HFFc6 (cell line): ENCODE measurements at regions not wholly inside any gene's neighbourhood (a gene's known extent, or its start where the extent isn't known, plus 50 kb on each side); places are given as distances from the start of the nearest gene placed in this dataset.

Experiments used
- DNase-seq: peaks from one replicate; pipeline ENCODE4 v3.0.0-alpha.2; 2018
- H3K27ac Mint-ChIP-seq: 2 replicates; pipeline ENCODE4 v1.8.0; 2020; ENCODE audit warnings: mild to moderate bottlenecking, mixed read lengths
- H3K27me3 Mint-ChIP-seq: 2 replicates; pipeline ENCODE4 v1.8.0; 2021; ENCODE audit warnings: mild to moderate bottlenecking, moderate library complexity, mixed read lengths; ENCODE audit not compliant: insufficient read depth
- H3K36me3 Mint-ChIP-seq: 2 replicates; pipeline ENCODE4 v1.8.0; 2021; ENCODE audit warnings: low read depth, mixed read lengths
- H3K4me1 Mint-ChIP-seq: 2 replicates; pipeline ENCODE4 v1.8.0; 2020; ENCODE audit warnings: low read depth, mixed read lengths
- H3K4me3 Mint-ChIP-seq: 2 replicates; pipeline ENCODE4 v1.8.0; 2020; ENCODE audit warnings: mild to moderate bottlenecking, moderate library complexity, mixed read lengths
- H3K9me3 Mint-ChIP-seq: 2 replicates; pipeline ENCODE4 v1.8.0; 2020; ENCODE audit warnings: mild to moderate bottlenecking, mixed read lengths
- TF ChIP-seq, protein P1 (sequence below): fragments of 200-600 bp; sonication (generic); IDR thresholded peaks from 2 replicates; pipeline ENCODE4 v1.5.0; 2021; ENCODE audit warnings: antibody characterized with exemption, mild to moderate bottlenecking

DNA sequence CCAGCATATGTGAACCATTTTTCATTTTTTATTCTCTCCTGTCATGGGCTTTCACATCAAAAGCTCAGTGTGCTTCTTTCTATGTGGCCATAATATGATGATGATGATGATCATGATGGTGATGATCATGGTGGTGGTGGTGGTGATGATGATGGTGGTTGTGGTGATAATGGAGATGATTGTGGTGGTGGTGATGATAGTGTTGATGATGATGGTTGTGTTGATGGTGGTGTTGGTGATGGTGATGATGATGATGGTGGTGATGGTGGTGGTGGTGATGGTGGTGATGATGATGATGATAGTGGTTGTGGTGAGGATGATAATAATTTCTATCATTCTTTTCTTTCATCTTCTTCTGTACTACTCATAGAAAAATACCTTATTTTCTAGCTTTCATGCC is 413.1 kb upstream of the VSTM2A start:
- Mint-ChIP-seq H3K4me3 (no peak overlapping the region), H3K36me3 (no peaks in the 10 kb centered on the region), H3K9me3 (peaks cover 54% of the 10 kb centered on the region), H3K4me1 (no peaks in the 10 kb centered on the region), H3K27ac (no peak overlapping the region), H3K27me3 (no peaks in the 10 kb centered on the region)
- no peak for DNase-seq
- TF ChIP-seq, protein P1, sequence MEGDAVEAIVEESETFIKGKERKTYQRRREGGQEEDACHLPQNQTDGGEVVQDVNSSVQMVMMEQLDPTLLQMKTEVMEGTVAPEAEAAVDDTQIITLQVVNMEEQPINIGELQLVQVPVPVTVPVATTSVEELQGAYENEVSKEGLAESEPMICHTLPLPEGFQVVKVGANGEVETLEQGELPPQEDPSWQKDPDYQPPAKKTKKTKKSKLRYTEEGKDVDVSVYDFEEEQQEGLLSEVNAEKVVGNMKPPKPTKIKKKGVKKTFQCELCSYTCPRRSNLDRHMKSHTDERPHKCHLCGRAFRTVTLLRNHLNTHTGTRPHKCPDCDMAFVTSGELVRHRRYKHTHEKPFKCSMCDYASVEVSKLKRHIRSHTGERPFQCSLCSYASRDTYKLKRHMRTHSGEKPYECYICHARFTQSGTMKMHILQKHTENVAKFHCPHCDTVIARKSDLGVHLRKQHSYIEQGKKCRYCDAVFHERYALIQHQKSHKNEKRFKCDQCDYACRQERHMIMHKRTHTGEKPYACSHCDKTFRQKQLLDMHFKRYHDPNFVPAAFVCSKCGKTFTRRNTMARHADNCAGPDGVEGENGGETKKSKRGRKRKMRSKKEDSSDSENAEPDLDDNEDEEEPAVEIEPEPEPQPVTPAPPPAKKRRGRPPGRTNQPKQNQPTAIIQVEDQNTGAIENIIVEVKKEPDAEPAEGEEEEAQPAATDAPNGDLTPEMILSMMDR = no peak

DNA sequence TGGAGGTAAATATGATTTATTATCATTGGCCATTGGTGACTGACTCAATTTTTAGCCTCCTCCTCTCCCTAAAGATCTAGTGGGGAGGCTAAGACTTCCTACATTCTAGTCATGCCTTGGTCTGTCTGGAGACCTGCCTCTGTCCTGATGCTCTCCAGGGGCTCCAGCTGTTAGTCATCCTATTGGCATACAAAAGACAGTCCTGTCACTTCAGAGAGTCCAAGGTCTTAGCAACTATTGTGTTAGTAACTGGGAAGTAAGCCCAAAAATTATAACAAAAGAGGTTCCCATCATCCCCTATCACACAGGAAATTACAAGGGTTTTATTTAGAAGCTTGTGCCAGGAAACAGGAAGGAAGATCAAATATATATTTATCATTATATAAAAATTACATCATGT is 400.6 kb upstream of the VSTM2A start:
- TF ChIP-seq, protein P1 = no peak
- Mint-ChIP-seq H3K27me3 (no peaks in the 10 kb centered on the region), H3K36me3 (no peaks in the 10 kb centered on the region), H3K4me1 (no peaks in the 10 kb centered on the region), H3K4me3 (no peak overlapping the region), H3K27ac (no peak overlapping the region), H3K9me3 (peaks cover 22% of the 10 kb centered on the region)
- DNase-seq = no peak

DNA sequence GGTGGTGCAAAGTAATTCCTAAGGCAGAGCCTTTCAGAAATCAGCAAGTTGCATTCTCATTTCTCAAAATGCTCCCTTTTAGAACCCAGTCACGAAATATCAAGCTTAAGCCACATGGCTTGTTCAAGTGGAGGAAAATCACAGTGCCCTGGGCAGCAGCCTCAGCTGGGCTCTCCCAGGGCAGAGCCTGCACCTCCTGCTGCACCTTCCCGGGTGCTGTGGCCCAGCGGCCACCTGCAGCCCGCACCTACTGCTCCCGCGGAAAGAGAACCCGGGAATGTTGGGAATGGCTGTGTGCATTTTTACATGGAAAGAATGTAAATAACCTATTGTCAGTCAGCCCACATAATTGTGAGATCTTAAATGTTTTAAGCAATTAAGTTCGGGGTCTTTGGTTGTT is 396.5 kb upstream of the VSTM2A start:
- DNase-seq = no peak
- Mint-ChIP-seq H3K36me3 (no peaks in the 10 kb centered on the region), H3K27ac (no peak overlapping the region), H3K9me3 (peaks cover 30% of the 10 kb centered on the region), H3K27me3 (no peaks in the 10 kb centered on the region), H3K4me1 (no peaks in the 10 kb centered on the region), H3K4me3 (no peak overlapping the region)
- TF ChIP-seq, protein P1 = no peak

DNA sequence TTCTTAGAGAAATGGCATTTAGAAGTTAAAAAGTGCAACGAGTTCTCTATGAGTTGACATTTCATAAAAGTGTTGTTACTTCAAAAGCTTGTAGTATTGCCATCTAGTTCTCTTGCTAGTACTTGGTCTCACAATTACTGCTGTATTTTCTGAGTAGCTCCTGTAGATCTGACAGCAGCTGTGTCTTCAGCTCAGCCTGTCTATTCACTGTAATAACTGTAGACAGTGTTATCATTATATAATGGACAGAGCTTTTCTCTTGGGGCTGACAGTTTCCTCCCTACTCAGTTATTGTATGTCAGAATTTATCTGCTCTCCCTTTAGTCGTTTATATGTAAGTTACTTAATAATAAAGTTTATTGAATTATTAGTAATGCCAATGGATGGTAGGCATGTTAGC is 388.7 kb upstream of the VSTM2A start:
- no peaks in the 10 kb centered on the region for H3K36me3 Mint-ChIP-seq

DNA sequence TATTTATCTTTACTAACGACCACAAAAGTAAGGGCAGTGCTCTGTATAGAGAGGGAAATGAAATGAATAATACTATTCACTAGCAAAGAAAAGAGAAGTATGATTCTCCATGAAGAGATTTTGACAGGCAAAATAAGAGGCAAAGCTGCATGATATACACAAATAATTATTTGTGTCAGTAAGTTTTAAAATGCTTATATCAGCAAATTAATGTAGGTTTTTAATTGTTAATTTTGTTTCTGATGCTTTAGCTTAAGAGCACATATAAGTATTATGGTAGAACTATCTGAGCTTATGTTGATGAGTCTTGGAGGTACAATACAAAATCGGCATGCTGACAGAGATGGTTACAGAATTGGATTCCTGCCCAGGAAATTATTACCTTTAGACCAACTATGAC is 383.1 kb upstream of the VSTM2A start:
- H3K27ac Mint-ChIP-seq = no peak overlapping the region
- no peaks in the 10 kb centered on the region for H3K4me1 Mint-ChIP-seq
- no peak for DNase-seq
- no peaks in the 10 kb centered on the region for H3K27me3 Mint-ChIP-seq
- no peak overlapping the region for H3K4me3 Mint-ChIP-seq
- peaks cover 25% of the 10 kb centered on the region for H3K9me3 Mint-ChIP-seq
- no peaks in the 10 kb centered on the region for H3K36me3 Mint-ChIP-seq
- TF ChIP-seq, protein P1 = no peak

More for the DNA sequence above, 388.7 kb upstream of the VSTM2A start:
- Mint-ChIP-seq H3K4me1 (no peaks in the 10 kb centered on the region), H3K27me3 (no peaks in the 10 kb centered on the region), H3K27ac (no peak overlapping the region), H3K9me3 (peaks cover 20% of the 10 kb centered on the region), H3K4me3 (no peak overlapping the region)
- no peak for DNase-seq
- TF ChIP-seq, protein P1 = no peak

DNA sequence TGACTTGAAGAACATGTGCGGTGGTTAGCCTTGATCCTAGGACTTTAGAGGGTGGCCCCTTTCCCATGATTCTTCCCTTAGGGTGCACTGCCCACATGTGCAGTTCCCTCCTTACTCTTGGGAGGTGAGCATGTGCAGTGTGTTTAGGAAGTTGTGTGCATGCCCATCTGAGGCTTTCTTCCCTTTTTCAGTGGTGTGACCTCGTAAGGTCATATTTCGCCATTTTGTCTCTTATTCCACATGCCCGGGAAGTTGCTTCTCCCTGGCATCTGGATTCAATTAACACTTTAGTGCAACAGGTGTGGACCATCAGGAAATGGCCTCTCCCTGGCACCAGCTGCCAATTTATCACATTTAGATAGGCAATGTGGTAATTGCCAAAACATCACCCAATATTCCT is 380.6 kb upstream of the VSTM2A start:
- Mint-ChIP-seq H3K9me3 (peaks cover 32% of the 10 kb centered on the region), H3K27me3 (no peaks in the 10 kb centered on the region), H3K4me1 (no peaks in the 10 kb centered on the region), H3K4me3 (no peak overlapping the region), H3K27ac (no peak overlapping the region), H3K36me3 (no peaks in the 10 kb centered on the region; the same call in 1 of the 2 replicates)
- TF ChIP-seq, protein P1 = no peak
- DNase-seq = no peak
